ENCODE measurements at regions not wholly inside any gene's neighbourhood (a gene's known extent, or its start where the extent isn't known, plus 50 kb on each side); places are given as distances from the start of the nearest gene placed in this dataset.

- CTCF ChIA-PET, result interaction anchor here (1.1 kb wide), 1 partner anchor 52 kb away, joined by 3 read pairs; no protein-coding TSS in a partner anchor
- H3K27ac ChIP-seq, result no peak overlapping the region
- POLR2A ChIA-PET (ENCODE audit: low non-redundant PET), result interaction anchor here (0.6 kb wide), 1 partner anchor 66 kb away, joined by 3 read pairs; no protein-coding TSS in a partner anchor
- TF ChIP-seq CTCF (conservative IDR thresholded peaks at IDR 0.05; ENCODE audit: low read depth), result no peak
- DNase-seq (ENCODE audit: low spot score), result no peak
Measured at GRCh38 chr4:184896868-184897715, 71.3 kb upstream of the ACSL1 start.

GRCh38 chr4:184897895-184898294 is 72.1 kb upstream of the ACSL1 start:
- no peak for TF ChIP-seq CTCF (conservative IDR thresholded peaks at IDR 0.05; ENCODE audit: low read depth)
- POLR2A ChIA-PET (ENCODE audit: low non-redundant PET), result no interaction called here
- DNase-seq (ENCODE audit: low spot score), result no peak
- CTCF ChIA-PET, result interaction anchor here (1.1 kb wide), 1 partner anchor 53 kb away, joined by 3 read pairs; no protein-coding TSS in a partner anchor
- no peak overlapping the region for H3K27ac ChIP-seq

GRCh38 chr4:184898793-184899192 is 73.0 kb upstream of the ACSL1 start:
- DNase-seq (ENCODE audit: low spot score), result no peak
- H3K27ac ChIP-seq, result no peak overlapping the region
- TF ChIP-seq CTCF (conservative IDR thresholded peaks at IDR 0.05; ENCODE audit: low read depth), result no peak
- ChIA-PET POLR2A (ENCODE audit: low non-redundant PET) (no interaction called here), CTCF (no interaction called here)

- no peak overlapping the region for H3K27ac ChIP-seq
- CTCF ChIA-PET, result interaction anchor here (0.9 kb wide), 1 partner anchor 58 kb away, joined by 4 read pairs; no protein-coding TSS in a partner anchor
- peak; percentile 15 for DNase-seq (ENCODE audit: low spot score)
- TF ChIP-seq CTCF (conservative IDR thresholded peaks at IDR 0.05; ENCODE audit: low read depth), result no peak
- POLR2A ChIA-PET (ENCODE audit: low non-redundant PET), result no interaction called here
Measured at GRCh38 chr4:184899261-184900134, 73.7 kb upstream of the ACSL1 start.

- TF ChIP-seq CTCF (conservative IDR thresholded peaks at IDR 0.05; ENCODE audit: low read depth), result no peak
- H3K27ac ChIP-seq, result no peak overlapping the region
- DNase-seq (ENCODE audit: low spot score), result no peak
- ChIA-PET CTCF (interaction anchor here (0.9 kb wide), 1 partner anchor 58 kb away, joined by 4 read pairs; no protein-coding TSS in a partner anchor), POLR2A (ENCODE audit: low non-redundant PET) (no interaction called here)
Measured at GRCh38 chr4:184900184-184900583, 74.4 kb upstream of the ACSL1 start.

GRCh38 chr4:184902550-184902949 is 76.8 kb upstream of the ACSL1 start:
- POLR2A ChIA-PET (ENCODE audit: low non-redundant PET), result no interaction called here
- DNase-seq (ENCODE audit: low spot score), result no peak
- no peak overlapping the region for H3K27ac ChIP-seq
- TF ChIP-seq CTCF (conservative IDR thresholded peaks at IDR 0.05; ENCODE audit: low read depth), result no peak
- CTCF ChIA-PET, result no interaction called here
